ENCODE measurements at regions not wholly inside any gene's neighbourhood (a gene's known extent, or its start where the extent isn't known, plus 50 kb on each side); places are given as distances from the start of the nearest gene placed in this dataset.

- TF ChIP-seq FOXP2 (optimal IDR thresholded peaks at IDR 0.05; ENCODE audit: borderline replicate concordance, extremely low read depth, extremely low read length, insufficient read depth), result no peak
- TF ChIP-seq POLR2AphosphoS5 (IDR thresholded peaks at IDR 0.05; ENCODE audit: low read depth, low read length), result no peak
- no peak for TF ChIP-seq SIN3A (IDR thresholded peaks at IDR 0.05; ENCODE audit: borderline replicate concordance, insufficient read depth, low read length)
- no peak for TF ChIP-seq TAF1 (IDR thresholded peaks at IDR 0.05; ENCODE audit: borderline replicate concordance, insufficient read depth, low read length)
- no peak for TF ChIP-seq REST (IDR thresholded peaks at IDR 0.05; ENCODE audit: insufficient read depth in 1 of 2, low read depth in 2 of 2, low read length in 2 of 2)
Measured at GRCh38 chr10:55466806-55467504, 665.9 kb upstream of the PCDH15 start.

- no peak for TF ChIP-seq SIN3A (IDR thresholded peaks at IDR 0.05; ENCODE audit: borderline replicate concordance, insufficient read depth, low read length)
- TF ChIP-seq TAF1 (IDR thresholded peaks at IDR 0.05; ENCODE audit: borderline replicate concordance, insufficient read depth, low read length), result no peak
- TF ChIP-seq REST (IDR thresholded peaks at IDR 0.05; ENCODE audit: insufficient read depth in 1 of 2, low read depth in 2 of 2, low read length in 2 of 2), result no peak
- no peak for TF ChIP-seq POLR2AphosphoS5 (IDR thresholded peaks at IDR 0.05; ENCODE audit: low read depth, low read length)
- TF ChIP-seq FOXP2 (optimal IDR thresholded peaks at IDR 0.05; ENCODE audit: borderline replicate concordance, extremely low read depth, extremely low read length, insufficient read depth), result no peak
Measured at GRCh38 chr10:55464083-55464482, 663.1 kb upstream of the PCDH15 start.

GRCh38 chr10:55460008-55460407, 659.0 kb upstream of the PCDH15 start:
- TF ChIP-seq REST (IDR thresholded peaks at IDR 0.05; ENCODE audit: insufficient read depth in 1 of 2, low read depth in 2 of 2, low read length in 2 of 2) (no peak), TAF1 (IDR thresholded peaks at IDR 0.05; ENCODE audit: borderline replicate concordance, insufficient read depth, low read length) (no peak), POLR2AphosphoS5 (IDR thresholded peaks at IDR 0.05; ENCODE audit: low read depth, low read length) (no peak), SIN3A (IDR thresholded peaks at IDR 0.05; ENCODE audit: borderline replicate concordance, insufficient read depth, low read length) (no peak), FOXP2 (optimal IDR thresholded peaks at IDR 0.05; ENCODE audit: borderline replicate concordance, extremely low read depth, extremely low read length, insufficient read depth) (no peak)

- TF ChIP-seq SIN3A (IDR thresholded peaks at IDR 0.05; ENCODE audit: borderline replicate concordance, insufficient read depth, low read length) (no peak), FOXP2 (optimal IDR thresholded peaks at IDR 0.05; ENCODE audit: borderline replicate concordance, extremely low read depth, extremely low read length, insufficient read depth) (no peak)
Measured at GRCh38 chr10:55449981-55450380, 649.0 kb upstream of the PCDH15 start.

GRCh38 chr10:55446441-55447002, 645.5 kb upstream of the PCDH15 start:
- TF ChIP-seq FOXP2 (optimal IDR thresholded peaks at IDR 0.05; ENCODE audit: borderline replicate concordance, extremely low read depth, extremely low read length, insufficient read depth) (no peak), SIN3A (IDR thresholded peaks at IDR 0.05; ENCODE audit: borderline replicate concordance, insufficient read depth, low read length) (no peak), TAF1 (IDR thresholded peaks at IDR 0.05; ENCODE audit: borderline replicate concordance, insufficient read depth, low read length) (no peak), REST (IDR thresholded peaks at IDR 0.05; ENCODE audit: insufficient read depth in 1 of 2, low read depth in 2 of 2, low read length in 2 of 2) (no peak), POLR2AphosphoS5 (IDR thresholded peaks at IDR 0.05; ENCODE audit: low read depth, low read length) (no peak)
